Epithelial cell of proximal tubule (primary cell): ENCODE measurements at regions not wholly inside any gene's neighbourhood (a gene's known extent, or its start where the extent isn't known, plus 50 kb on each side); places are given as distances from the start of the nearest gene placed in this dataset.

Source experiments
- DNase-seq: peaks from one replicate; pipeline ENCODE4 v3.0.0-alpha.2; 2011; ENCODE audit warnings: low read depth
- H3K4me3 ChIP-seq: 2 replicates; pipeline ENCODE4 v1.5.1; 2011; ENCODE audit warnings: low read depth, mild to moderate bottlenecking, low read length
- CTCF ChIP-seq: conservative IDR thresholded peaks from 2 replicates; pipeline ENCODE4 v1.5.1; 2012; ENCODE audit warnings: low read depth, mild to moderate bottlenecking, low read length

GRCh38 chr5:103895738-103896137, 333.1 kb upstream of the NUDT12 start:
- TF ChIP-seq CTCF = no peak
- no peak for DNase-seq
- H3K4me3 ChIP-seq = no peak overlapping the region

DNA sequence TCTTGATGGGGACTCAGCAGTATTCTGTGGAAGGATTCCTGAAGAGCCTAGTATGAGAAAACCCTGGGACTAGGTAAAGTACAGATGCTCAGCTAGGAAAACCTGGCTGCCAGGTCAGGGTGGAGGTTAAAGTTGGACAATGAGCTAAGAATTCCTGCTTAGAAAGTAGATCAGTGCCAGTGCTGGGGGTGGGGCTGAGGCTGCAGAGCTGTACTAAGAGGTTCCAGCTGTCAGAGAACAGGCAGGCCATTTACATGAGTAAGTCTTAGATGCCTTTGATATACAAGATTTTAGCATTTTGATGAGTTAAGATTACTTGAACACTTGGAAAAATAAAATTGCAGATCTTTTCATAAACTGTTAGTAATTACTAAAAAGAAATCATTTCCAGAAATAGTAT, 332.3 kb upstream of the NUDT12 start:
- no peak for TF ChIP-seq CTCF
- H3K4me3 ChIP-seq = no peak overlapping the region
- DNase-seq = no peak

GRCh38 chr5:103891151-103891550, 328.6 kb upstream of the NUDT12 start:
- TF ChIP-seq CTCF = no peak
- no peak for DNase-seq
- H3K4me3 ChIP-seq = no peak overlapping the region

DNA sequence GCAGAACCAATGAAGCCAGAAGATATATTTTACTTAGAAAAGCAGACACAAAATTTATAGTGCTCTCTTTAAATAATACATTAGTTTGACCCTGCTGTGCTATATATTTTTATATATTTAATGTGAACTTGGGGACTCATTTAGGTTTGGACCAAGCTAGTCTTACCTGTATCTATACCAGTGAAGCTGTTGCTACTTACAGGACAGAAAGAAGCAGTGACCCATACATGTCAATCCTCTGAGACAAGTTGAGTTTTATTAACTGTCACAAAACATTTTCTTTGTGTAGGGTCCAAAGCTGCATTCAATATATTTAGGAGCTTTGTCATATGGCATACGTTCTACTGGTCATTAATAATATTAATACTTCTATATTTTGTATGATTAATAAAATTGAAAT, 327.7 kb upstream of the NUDT12 start:
- DNase-seq = no peak
- H3K4me3 ChIP-seq = no peak overlapping the region
- TF ChIP-seq CTCF = no peak

- TF ChIP-seq CTCF = no peak
- DNase-seq = no peak
- H3K4me3 ChIP-seq = no peak overlapping the region
These were observed 327.1 kb upstream of the NUDT12 start for GRCh38 chr5:103889500-103890209.

DNA sequence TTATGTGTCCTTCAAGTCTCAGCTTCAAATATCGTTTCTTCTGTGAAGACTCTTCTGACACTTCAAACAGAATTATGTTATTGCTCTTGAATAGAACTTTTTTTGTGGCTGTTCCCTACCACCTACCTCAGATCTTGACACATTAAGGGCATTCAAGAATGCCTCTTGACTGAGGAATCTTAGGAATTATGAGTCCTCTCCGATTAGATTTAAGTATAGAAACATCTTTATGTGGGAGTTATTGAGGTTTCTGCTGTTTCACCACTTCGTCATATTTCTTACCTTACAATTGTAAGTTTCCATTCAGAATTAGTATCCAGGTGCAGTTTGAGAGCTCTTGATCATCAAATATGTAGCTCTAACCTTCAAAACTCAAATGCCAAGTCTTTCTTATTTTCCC, 324.2 kb upstream of the NUDT12 start:
- H3K4me3 ChIP-seq = no peak overlapping the region
- no peak for TF ChIP-seq CTCF
- no peak for DNase-seq

- no peak overlapping the region for H3K4me3 ChIP-seq
- TF ChIP-seq CTCF = no peak
- DNase-seq = no peak
These were observed 320.6 kb upstream of the NUDT12 start for GRCh38 chr5:103883143-103883542.
